GM19324 (cell line): ENCODE measurements at regions not wholly inside any gene's neighbourhood (a gene's known extent, or its start where the extent isn't known, plus 50 kb on each side); places are given as distances from the start of the nearest gene placed in this dataset.

Experiments used
- ATAC-seq: cut with Tn5 transposase; IDR thresholded peaks from one replicate; pipeline ENCODE4 v1.9.1; 2021; ENCODE audit warnings: mild to moderate bottlenecking, moderate library complexity; ENCODE audit not compliant: unreplicated experiment, low FRiP score

DNA sequence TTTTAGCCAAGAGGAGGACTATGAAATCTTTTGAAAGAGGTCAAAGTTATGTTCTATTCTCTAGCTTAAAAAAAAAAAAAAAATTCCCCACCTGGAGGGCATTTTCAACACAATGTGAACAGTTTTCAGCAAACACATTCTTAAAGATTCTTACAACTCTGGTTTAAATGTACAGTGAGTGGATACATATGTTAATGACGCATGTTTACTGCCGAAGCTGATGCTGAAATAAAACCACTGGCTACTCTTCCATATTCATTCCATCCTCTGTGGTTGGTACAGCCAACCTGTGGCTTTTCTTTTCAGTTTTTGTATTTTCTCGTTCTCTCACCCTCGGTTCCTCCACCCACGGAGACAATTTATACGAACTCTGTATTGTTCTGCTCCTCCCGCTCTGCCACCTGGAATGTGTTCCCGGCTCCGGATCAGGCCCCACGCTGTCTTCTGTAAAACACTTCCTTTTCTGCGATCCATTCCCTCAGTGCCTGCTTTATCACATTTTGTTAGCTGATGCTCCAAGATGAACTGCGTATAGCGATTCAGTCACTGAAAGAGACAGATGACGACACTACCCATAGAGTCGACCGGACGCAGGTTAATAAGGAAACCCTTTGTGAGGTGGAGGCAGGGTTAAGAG is 466.4 kb upstream of the ARGLU1 start:
- no peak for ATAC-seq

DNA sequence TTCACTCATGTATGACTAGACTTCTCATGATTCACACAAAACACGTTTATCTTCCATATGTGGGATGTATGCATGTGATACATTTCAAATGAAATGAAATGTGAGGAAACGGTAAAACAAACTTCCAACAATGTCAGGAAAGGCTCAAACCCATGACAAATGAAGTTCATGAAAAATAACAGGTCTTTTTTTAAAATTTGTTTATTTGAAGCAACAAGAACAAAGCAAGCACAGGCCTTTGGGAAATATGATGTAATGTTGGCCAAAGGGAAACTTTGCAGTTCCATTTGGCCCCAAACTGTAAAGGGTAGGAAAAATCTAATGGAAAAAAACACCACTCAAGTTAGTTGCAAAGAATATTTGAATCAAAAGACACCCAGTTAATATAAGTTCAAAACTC is 463.8 kb upstream of the ARGLU1 start:
- ATAC-seq = no peak

GRCh38 chr13:107028751-107029150 is 460.8 kb upstream of the ARGLU1 start:
- no peak for ATAC-seq

DNA sequence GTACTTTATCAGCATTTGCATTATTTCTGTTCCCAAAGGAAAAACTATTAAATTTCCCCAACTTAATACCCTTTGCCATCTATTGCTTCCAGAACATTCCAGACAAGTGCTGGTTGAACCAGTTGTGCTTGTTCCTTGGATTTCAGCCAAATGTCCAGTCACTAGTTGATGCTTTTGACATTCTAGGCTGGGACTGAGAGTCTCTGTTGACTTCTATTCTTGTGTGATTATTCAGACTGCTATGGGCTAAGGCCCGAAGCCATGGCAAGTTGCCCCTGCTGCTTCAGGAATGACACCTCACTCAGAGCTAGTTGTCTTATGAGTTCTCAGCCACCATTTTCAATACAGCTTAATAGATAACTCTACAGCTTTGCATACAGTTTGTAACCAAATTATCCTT is 458.1 kb upstream of the ARGLU1 start:
- no peak for ATAC-seq

GRCh38 chr13:107023335-107023734 is 455.4 kb upstream of the ARGLU1 start:
- ATAC-seq = no peak

GRCh38 chr13:107020393-107020792 is 452.5 kb upstream of the ARGLU1 start:
- no peak for ATAC-seq

DNA sequence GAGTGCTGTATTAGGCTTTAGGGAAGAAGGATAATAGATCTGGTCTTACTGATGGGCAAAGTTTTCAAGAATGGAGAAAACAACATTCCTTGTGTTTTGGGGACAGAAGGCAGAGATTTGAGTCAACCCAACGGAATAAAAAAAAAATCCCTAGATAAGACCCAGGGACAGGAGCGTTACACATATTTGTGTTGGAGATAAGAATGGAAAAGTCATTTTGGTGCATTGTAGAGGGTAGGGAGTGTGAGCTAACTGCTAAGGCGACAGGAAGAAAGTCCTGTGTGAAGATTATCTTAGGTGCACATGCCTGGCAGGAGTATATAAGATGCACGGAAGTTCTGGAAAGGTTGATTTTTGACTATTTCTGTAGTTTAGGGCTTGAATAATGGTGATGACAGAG is 450.3 kb upstream of the ARGLU1 start:
- no peak for ATAC-seq

- no peak for ATAC-seq
Measured at GRCh38 chr13:107006661-107007060, 438.7 kb upstream of the ARGLU1 start.

GRCh38 chr13:107005577-107005976 is 437.6 kb upstream of the ARGLU1 start:
- ATAC-seq = no peak

- ATAC-seq = no peak
Measured at GRCh38 chr13:107003911-107004310, 436.0 kb upstream of the ARGLU1 start.

GRCh38 chr13:106998664-106999063 is 430.7 kb upstream of the ARGLU1 start:
- ATAC-seq = no peak

GRCh38 chr13:106997696-106998095 is 429.8 kb upstream of the ARGLU1 start:
- no peak for ATAC-seq

GRCh38 chr13:106996867-106997618 is 429.1 kb upstream of the ARGLU1 start:
- ATAC-seq = no peak

DNA sequence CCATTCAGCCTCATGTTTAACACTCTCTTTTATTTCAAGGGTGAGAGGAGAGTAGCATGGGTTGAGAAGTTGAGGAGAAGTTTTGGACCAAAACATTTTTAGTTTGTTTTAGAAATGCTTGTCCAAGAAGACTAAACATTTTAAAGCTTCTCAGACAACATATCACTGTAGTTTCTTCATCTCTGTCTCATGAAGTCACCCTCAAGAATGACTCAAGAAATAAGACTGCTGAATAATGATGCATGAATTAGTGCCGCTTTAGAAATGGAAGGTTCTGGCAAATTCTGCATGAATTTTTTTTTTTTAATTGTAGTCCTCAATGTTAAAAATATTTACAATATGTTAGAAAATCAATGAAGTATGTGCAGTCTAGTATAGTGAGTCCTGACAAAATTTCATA is 422.7 kb upstream of the ARGLU1 start:
- ATAC-seq = no peak

DNA sequence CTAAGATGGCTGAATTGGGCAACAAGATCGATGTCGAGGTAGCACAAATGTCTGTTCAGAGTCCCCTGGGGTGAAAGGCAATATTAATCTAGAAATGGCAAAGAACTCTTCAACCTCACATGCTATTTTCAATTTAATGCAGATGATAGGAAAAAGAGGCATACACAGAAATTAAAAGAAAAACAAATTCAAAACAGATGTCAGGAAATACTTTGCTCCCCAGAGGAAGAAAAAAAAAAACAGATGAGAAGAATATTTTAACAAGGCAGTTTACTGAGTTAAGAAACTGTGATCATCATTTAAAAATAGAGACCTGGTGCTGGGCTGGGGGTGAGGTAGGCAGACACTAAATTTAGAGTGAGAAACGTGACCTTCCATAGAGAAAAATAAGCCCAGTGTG is 421.9 kb upstream of the ARGLU1 start:
- no peak for ATAC-seq

- ATAC-seq = no peak
Measured at GRCh38 chr13:106987427-106987785, 419.5 kb upstream of the ARGLU1 start.

DNA sequence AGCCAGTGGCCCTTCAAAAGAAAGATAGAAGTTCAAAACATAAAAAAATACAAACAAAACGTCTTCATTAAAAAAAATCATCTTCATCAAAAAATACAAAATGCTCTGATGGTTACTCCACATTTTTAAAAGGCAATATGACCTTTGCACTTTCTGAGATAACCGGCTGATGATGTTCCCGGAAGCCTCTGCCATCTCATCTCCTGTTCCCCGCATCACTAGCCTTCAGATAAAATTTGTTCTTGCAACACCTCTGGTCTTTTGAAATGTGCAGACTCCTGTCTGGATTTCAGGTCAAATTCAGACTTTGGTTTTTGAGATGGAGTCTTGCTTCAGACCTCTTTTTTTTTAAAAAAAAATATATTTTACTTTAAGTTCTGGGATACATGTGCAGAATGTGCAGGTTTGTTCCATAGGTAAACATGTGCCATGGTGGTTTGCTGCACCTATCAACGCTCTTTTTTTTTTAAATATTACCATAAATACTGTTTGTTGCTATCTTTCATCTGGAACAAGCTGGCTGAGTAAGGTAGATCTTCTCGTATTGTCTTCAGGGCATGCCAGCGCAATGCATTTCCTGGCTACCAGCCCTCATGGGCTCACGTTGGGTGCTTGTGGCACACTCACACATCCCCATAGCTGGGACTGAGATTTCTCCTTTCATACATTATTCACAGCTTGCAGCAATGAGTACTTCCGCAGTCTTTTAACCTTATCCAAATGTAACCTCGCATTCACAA is 418.9 kb upstream of the ARGLU1 start:
- no peak for ATAC-seq

DNA sequence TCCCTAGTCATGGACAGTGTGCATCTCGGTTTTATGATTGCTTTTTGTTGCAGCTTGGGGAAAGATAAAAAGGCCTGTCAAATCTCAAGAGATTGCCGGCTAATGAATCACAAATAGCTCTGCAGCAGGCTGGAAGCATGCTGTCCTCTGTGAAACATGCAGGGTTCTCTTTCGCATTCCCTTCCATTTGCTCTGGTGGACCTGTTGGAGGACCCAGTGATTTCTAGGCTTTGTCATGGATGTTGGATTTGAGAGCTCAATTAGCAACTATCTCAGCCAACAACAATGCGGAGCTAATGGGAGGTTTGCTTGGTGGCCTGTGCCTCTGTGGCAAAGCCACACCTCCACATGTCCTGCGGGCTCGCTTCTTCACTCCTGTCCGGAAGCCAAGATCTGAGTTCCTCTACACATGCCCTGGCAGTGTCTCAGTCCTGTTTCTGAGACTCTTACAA is 418.1 kb upstream of the ARGLU1 start:
- ATAC-seq = no peak

DNA sequence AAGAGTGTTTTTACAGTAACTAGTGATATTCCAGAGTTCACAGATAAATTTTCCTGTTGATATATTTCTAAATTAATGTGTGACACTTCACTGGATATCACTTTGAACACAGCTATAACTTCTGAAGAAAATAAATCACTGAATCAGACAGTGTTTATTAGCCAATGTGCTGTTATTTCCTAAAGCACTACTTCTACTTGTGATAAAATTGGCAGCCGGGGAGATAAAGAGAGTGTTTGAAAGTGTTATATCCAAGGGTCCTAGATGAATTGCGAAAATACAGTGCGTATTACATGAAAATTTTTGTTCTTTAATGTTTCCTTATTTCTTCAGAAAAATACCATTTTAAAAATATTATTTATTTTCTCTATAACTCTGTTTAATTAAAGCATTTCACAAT is 417.5 kb upstream of the ARGLU1 start:
- ATAC-seq = no peak

GRCh38 chr13:106981051-106981450 is 413.1 kb upstream of the ARGLU1 start:
- ATAC-seq = no peak

GRCh38 chr13:106967391-106967790 is 399.5 kb upstream of the ARGLU1 start:
- ATAC-seq = no peak

DNA sequence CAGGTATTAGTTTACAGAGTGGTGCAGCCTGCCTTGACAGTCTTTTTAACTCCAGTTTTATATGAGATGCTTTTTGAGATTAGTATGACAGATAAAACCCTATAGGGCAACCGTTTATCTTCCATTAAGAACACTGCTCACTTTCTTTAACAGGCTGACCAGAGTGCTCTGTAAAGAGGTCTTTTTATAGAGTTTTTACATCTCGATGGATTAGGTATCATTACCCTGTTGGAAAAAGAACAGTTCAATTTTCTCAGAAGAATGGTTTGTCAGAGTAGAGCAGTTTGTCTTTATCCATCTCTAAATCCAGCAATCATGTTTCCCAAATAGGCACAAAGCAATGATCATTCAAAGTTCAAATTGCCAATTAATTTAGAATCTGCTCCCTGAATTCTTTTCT is 395.2 kb upstream of the ARGLU1 start:
- no peak for ATAC-seq
